Mesendoderm (in vitro differentiated cells): ENCODE measurements at regions not wholly inside any gene's neighbourhood (a gene's known extent, or its start where the extent isn't known, plus 50 kb on each side); places are given as distances from the start of the nearest gene placed in this dataset.

Experiments used
- DNase-seq: peaks from one replicate; pipeline ENCODE4 v3.0.0; 2013
- H2AK5ac ChIP-seq: 2 replicates; pipeline ENCODE4 v1.6.1; 2013; ENCODE audit warnings: low read length, inconsistent platforms
- H2BK120ac ChIP-seq: 2 replicates; pipeline ENCODE4 v1.6.1; 2013; ENCODE audit warnings: low read depth, mild to moderate bottlenecking, low read length, moderate library complexity, mixed read lengths
- H2BK15ac ChIP-seq: replicated peaks from 2 replicates; pipeline ENCODE4 v1.6.1; 2013; ENCODE audit warnings: low read depth, mild to moderate bottlenecking, moderate library complexity
- H2BK5ac ChIP-seq: 2 replicates; pipeline ENCODE4 v1.6.1; 2013; ENCODE audit warnings: low read length, inconsistent platforms
- H3K18ac ChIP-seq: 2 replicates; pipeline ENCODE4 v1.6.1; 2013; ENCODE audit warnings: mild to moderate bottlenecking, low read length, mixed read lengths
- H3K23ac ChIP-seq: one replicate; pipeline ENCODE4 v1.6.1; 2013; ENCODE audit warnings: low read length
- H3K27ac ChIP-seq: 2 replicates; pipeline ENCODE4 v1.5.1; 2013; ENCODE audit warnings: low read depth, mild to moderate bottlenecking, inconsistent platforms, low read length, moderate library complexity
- H3K27me3 ChIP-seq: 2 replicates; pipeline ENCODE4 v1.6.1; 2013; ENCODE audit warnings: low read length, control low read depth, mild to moderate bottlenecking, inconsistent platforms; ENCODE audit not compliant: insufficient read depth, poor library complexity
- H3K36me3 ChIP-seq: 2 replicates; pipeline ENCODE4 v1.6.1; 2013; ENCODE audit warnings: low read length, inconsistent platforms; ENCODE audit not compliant: control insufficient read depth, insufficient read depth
- H3K4ac ChIP-seq: one replicate; pipeline ENCODE4 v1.6.1; 2013; ENCODE audit warnings: low read depth, mild to moderate bottlenecking, low read length, moderate library complexity
- H3K4me1 ChIP-seq: 2 replicates; pipeline ENCODE4 v1.6.1; 2013; ENCODE audit warnings: low read depth, low read length, inconsistent platforms; ENCODE audit not compliant: control insufficient read depth
- H3K4me2 ChIP-seq: 2 replicates; pipeline ENCODE4 v1.6.1; 2013; ENCODE audit warnings: low read length
- H3K4me3 ChIP-seq: 2 replicates; pipeline ENCODE4 v1.5.1; 2013; ENCODE audit warnings: mild to moderate bottlenecking, low read length
- H3K56ac ChIP-seq: one replicate; pipeline ENCODE4 v1.6.1; 2013; ENCODE audit warnings: low read length
- H3K79me1 ChIP-seq: 2 replicates; pipeline ENCODE4 v1.6.1; 2013; ENCODE audit warnings: low read length, inconsistent platforms
- H3K79me2 ChIP-seq: 2 replicates; pipeline ENCODE4 v1.6.1; 2013; ENCODE audit warnings: mild to moderate bottlenecking, low read length; ENCODE audit not compliant: control insufficient read depth, insufficient read depth
- H3K9ac ChIP-seq: 2 replicates; pipeline ENCODE4 v1.6.1; 2013; ENCODE audit warnings: low read length, inconsistent platforms
- H4K5ac ChIP-seq: one replicate; pipeline ENCODE4 v1.6.1; 2013; ENCODE audit warnings: low read length
- H4K8ac ChIP-seq: one replicate; pipeline ENCODE4 v1.6.1; 2013; ENCODE audit warnings: low read depth, mild to moderate bottlenecking, control low read depth, low read length, moderate library complexity
- WGBS: extraction: QIAGEN DNeasy Blood & Tissue Kit; methylation state at CpG from one replicate; pipeline ENCODE4 v1.1.7; 2013; ENCODE audit warnings: low lambda C conversion rate, missing lambda C conversion rate; ENCODE audit not compliant: insufficient coverage; ENCODE audit errors: extremely low coverage; 5-methylcytosine and 5-hydroxymethylcytosine counted together

DNA sequence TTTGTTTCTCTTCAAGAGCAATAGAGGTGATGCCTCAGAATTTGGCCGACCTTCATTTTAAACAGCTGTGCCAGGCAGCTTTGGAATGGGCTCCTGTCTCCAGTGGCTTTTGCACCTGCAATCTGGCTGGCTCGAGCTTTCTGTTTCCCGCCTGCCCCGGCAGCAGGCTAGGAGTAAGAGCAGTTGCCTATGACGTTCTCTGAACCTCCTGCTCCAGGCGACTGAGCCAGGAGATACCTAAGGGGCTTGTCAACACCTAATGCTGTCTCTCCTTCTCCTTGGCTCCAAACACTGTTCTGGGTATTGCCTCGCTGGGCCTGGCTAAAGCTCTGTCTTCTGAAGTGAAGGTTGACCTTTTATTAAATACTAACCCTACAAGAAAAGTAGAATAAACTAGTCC lies 229.9 kb downstream of the LRRN1 start:
- Histone ChIP-seq H3K18ac (no peak overlapping the region), H3K4ac (no peak overlapping the region), H3K27ac (no peak overlapping the region), H3K79me1 (no peaks in the 10 kb centered on the region), H2BK15ac (no peak overlapping the region), H3K36me3 (no peaks in the 10 kb centered on the region), H2BK120ac (no peak overlapping the region), H4K8ac (no peak overlapping the region), H3K79me2 (no peaks in the 10 kb centered on the region), H3K9ac (no peak overlapping the region), H3K4me1 (no peaks in the 10 kb centered on the region), H2BK5ac (no peak overlapping the region), H3K23ac (no peak overlapping the region), H3K4me2 (no peak overlapping the region), H4K5ac (no peak overlapping the region), H3K56ac (no peak overlapping the region), H3K4me3 (no peak overlapping the region), H3K27me3 (no peaks in the 10 kb centered on the region), H2AK5ac (no peak overlapping the region)
- no CpG with 5 or more reads among the region's 7 CpGs for WGBS
- DNase-seq: no peak

DNA sequence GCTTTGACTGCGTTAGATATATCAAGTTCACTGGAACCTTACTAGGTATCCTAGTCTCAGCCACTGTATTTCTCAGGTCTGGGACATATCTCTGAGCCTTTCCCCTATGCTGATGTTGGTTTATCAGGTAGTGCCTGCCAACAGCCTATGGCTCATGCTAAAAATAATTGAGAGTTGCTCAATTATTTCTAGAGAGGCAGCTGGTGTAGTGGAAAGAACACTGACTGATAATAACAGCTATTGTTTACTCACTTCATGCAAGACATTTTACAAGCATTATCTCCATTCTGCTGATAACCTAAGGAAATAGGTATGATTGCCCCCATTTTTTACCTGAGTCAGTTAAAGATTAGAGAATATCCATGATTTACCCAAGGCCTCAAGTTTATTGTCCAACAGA lies 231.4 kb downstream of the LRRN1 start:
- H3K9ac ChIP-seq: no peak overlapping the region
- H3K79me1 ChIP-seq: no peaks in the 10 kb centered on the region
- no peak overlapping the region for H2AK5ac ChIP-seq
- H3K4ac ChIP-seq: no peak overlapping the region
- no peaks in the 10 kb centered on the region for H3K36me3 ChIP-seq
- no peak overlapping the region for H2BK15ac ChIP-seq
- H3K4me2 ChIP-seq: no peak overlapping the region
- H3K27ac ChIP-seq: no peak overlapping the region
- no peaks in the 10 kb centered on the region for H3K27me3 ChIP-seq
- H3K79me2 ChIP-seq: no peaks in the 10 kb centered on the region
- no peak overlapping the region for H3K4me3 ChIP-seq
- no peak overlapping the region for H2BK5ac ChIP-seq
- no peaks in the 10 kb centered on the region for H3K4me1 ChIP-seq
- no peak overlapping the region for H4K8ac ChIP-seq
- no peak overlapping the region for H3K56ac ChIP-seq
- no CpG with 5 or more reads among the region's 1 CpG for WGBS
- no peak overlapping the region for H4K5ac ChIP-seq
- no peak for DNase-seq
- no peak overlapping the region for H3K23ac ChIP-seq
- H3K18ac ChIP-seq: no peak overlapping the region
- H2BK120ac ChIP-seq: no peak overlapping the region

DNA sequence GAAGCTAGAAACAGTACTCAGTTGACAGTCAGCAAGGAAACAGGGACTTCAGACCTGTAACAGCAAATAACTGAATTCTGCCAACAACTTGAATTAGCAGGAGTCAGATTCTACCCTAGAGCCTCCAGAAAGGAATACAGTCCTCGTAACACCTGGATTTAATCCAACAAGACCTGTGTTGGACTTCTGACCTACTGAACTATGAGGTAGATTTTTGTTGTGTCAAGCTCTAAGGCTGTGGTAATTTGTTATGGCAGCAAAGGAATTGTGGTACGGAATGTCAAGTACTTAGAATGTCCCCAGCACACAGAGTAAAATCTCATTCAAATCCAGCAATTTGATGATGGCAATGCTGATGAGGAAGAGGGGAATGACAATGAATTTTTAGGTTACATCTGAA lies 234.1 kb downstream of the LRRN1 start:
- DNase-seq: no peak
- WGBS: no CpG with 5 or more reads among the region's 2 CpGs

DNA sequence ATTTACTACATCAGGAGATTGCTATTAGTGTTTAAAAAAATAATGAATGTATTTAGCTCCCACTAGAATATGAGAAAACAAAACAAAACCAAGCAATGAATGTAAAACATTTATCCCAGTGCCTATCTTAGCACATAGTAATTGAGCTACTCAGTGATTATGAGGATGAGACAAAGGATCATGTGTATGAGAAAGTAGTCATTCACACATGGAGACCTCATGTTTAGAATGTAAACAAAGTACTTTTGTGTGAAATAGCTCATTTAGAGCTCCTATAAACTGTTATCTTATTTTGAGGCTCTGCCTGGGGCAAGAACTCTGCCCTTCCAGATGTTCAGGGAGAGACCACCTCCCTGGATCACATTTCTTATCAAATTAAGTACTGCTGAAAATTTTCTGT lies 236.8 kb downstream of the LRRN1 start:
- Histone ChIP-seq H3K79me2 (no peaks in the 10 kb centered on the region), H2AK5ac (no peak overlapping the region), H2BK120ac (no peak overlapping the region), H3K18ac (no peak overlapping the region), H4K5ac (no peak overlapping the region), H4K8ac (no peak overlapping the region), H3K56ac (no peak overlapping the region), H3K9ac (no peak overlapping the region), H3K23ac (no peak overlapping the region), H2BK5ac (no peak overlapping the region), H3K27ac (no peak overlapping the region), H3K4me3 (no peak overlapping the region), H3K4me2 (no peak overlapping the region), H3K36me3 (no peaks in the 10 kb centered on the region), H2BK15ac (no peak overlapping the region), H3K4me1 (no peaks in the 10 kb centered on the region), H3K4ac (no peak overlapping the region), H3K79me1 (no peaks in the 10 kb centered on the region), H3K27me3 (no peaks in the 10 kb centered on the region)
- DNase-seq: peak; percentile 36

More for the DNA sequence above, 234.1 kb downstream of the LRRN1 start:
- no peak overlapping the region for H4K8ac ChIP-seq
- no peak overlapping the region for H3K4me3 ChIP-seq
- H2BK5ac ChIP-seq: no peak overlapping the region
- H3K18ac ChIP-seq: no peak overlapping the region
- H3K79me1 ChIP-seq: no peaks in the 10 kb centered on the region
- H3K56ac ChIP-seq: no peak overlapping the region
- H3K4me1 ChIP-seq: no peaks in the 10 kb centered on the region
- no peak overlapping the region for H3K23ac ChIP-seq
- H2BK120ac ChIP-seq: no peak overlapping the region
- H4K5ac ChIP-seq: no peak overlapping the region
- H3K4me2 ChIP-seq: no peak overlapping the region
- no peak overlapping the region for H3K27ac ChIP-seq
- H3K27me3 ChIP-seq: no peaks in the 10 kb centered on the region
- no peaks in the 10 kb centered on the region for H3K79me2 ChIP-seq
- no peaks in the 10 kb centered on the region for H3K36me3 ChIP-seq
- no peak overlapping the region for H2AK5ac ChIP-seq
- H2BK15ac ChIP-seq: no peak overlapping the region
- no peak overlapping the region for H3K4ac ChIP-seq
- H3K9ac ChIP-seq: no peak overlapping the region

DNA sequence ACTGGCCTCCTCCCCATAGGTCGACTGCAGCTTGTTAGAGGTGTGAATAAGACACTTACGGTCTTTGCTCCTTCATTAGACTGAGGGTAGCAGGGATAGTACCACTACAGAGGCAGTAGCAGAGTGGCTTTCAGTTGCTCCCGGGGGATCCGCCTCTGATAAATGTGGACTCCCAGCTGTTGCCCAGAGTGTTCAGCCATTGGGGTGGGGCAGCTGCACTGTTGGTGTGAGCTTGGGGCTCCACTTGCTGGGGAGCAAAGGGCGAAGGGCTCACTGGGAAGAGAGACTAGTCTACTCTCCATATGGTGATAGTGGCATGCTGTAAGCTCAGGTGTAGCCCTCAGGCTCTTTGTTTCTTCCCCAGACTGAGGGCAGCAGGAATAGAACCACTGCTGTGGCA lies 239.1 kb downstream of the LRRN1 start:
- H3K23ac ChIP-seq: no peak overlapping the region
- no peaks in the 10 kb centered on the region for H3K4me1 ChIP-seq
- H3K4me3 ChIP-seq: no peak overlapping the region
- no peak overlapping the region for H2BK120ac ChIP-seq
- H2AK5ac ChIP-seq: no peak overlapping the region
- H3K56ac ChIP-seq: no peak overlapping the region
- no peak overlapping the region for H3K9ac ChIP-seq
- no peaks in the 10 kb centered on the region for H3K79me2 ChIP-seq
- WGBS: no CpG with 5 or more reads among the region's 5 CpGs
- no peak overlapping the region for H2BK15ac ChIP-seq
- no peaks in the 10 kb centered on the region for H3K79me1 ChIP-seq
- H3K4ac ChIP-seq: no peak overlapping the region
- no peak overlapping the region for H2BK5ac ChIP-seq
- no peak overlapping the region for H4K5ac ChIP-seq
- H4K8ac ChIP-seq: no peak overlapping the region
- no peak overlapping the region for H3K4me2 ChIP-seq
- no peaks in the 10 kb centered on the region for H3K27me3 ChIP-seq
- no peak for DNase-seq
- H3K18ac ChIP-seq: no peak overlapping the region
- no peak overlapping the region for H3K27ac ChIP-seq
- no peaks in the 10 kb centered on the region for H3K36me3 ChIP-seq

DNA sequence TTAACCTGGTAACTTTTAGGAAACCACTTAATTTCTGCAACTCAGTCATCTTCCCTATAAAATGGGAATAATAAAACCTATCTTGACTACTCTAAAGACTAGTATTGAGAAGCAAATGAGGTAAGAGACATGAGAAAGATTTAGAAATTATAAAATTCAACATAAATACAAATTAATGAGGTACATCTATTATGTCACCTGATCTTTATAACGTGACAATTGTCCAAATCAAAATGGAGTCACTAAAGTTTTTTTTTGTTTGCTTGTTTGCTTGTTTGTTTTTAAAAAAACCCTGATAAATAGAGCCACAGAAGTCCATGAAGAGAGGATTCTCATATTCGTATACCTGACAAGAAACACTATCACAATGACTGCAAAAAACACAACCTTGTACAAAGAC lies 242.8 kb downstream of the LRRN1 start:
- Histone ChIP-seq H3K4me2 (no peak overlapping the region), H3K36me3 (no peaks in the 10 kb centered on the region), H2BK5ac (no peak overlapping the region), H2BK120ac (no peak overlapping the region), H3K23ac (no peak overlapping the region), H2BK15ac (no peak overlapping the region), H3K79me1 (no peaks in the 10 kb centered on the region), H2AK5ac (no peak overlapping the region), H3K27ac (no peak overlapping the region), H3K79me2 (no peaks in the 10 kb centered on the region), H3K4me3 (no peak overlapping the region), H3K56ac (no peak overlapping the region), H3K4ac (no peak overlapping the region), H3K4me1 (no peaks in the 10 kb centered on the region), H4K5ac (no peak overlapping the region), H4K8ac (no peak overlapping the region), H3K27me3 (no peaks in the 10 kb centered on the region), H3K18ac (no peak overlapping the region), H3K9ac (no peak overlapping the region)
- DNase-seq: no peak
- no CpG with 5 or more reads among the region's 2 CpGs for WGBS
